Ectodermal cell (in vitro differentiated cells): ENCODE measurements at regions not wholly inside any gene's neighbourhood (a gene's known extent, or its start where the extent isn't known, plus 50 kb on each side); places are given as distances from the start of the nearest gene placed in this dataset.

ENCODE experiments used
- H3K27ac ChIP-seq: 2 replicates; pipeline ENCODE4 v1.7.0; 2013; ENCODE audit warnings: mild to moderate bottlenecking, low read depth, low read length; ENCODE audit not compliant: insufficient read depth, poor library complexity, severe bottlenecking
- H3K27me3 ChIP-seq: 2 replicates; pipeline ENCODE4 v1.7.0; 2013; ENCODE audit warnings: mild to moderate bottlenecking, low read length; ENCODE audit not compliant: insufficient read depth, control insufficient read depth, poor library complexity, severe bottlenecking
- H3K36me3 ChIP-seq: one replicate; pipeline ENCODE4 v1.7.0; 2013; ENCODE audit warnings: low read length; ENCODE audit not compliant: control insufficient read depth, insufficient read depth
- H3K4me1 ChIP-seq: one replicate; pipeline ENCODE4 v1.7.0; 2013; ENCODE audit warnings: low read length; ENCODE audit not compliant: control insufficient read depth, insufficient read depth
- H3K4me3 ChIP-seq: 2 replicates; pipeline ENCODE4 v1.7.0; 2013; ENCODE audit warnings: low read depth, low read length, control low read depth; ENCODE audit not compliant: insufficient read depth
- H3K9me3 ChIP-seq: 2 replicates; pipeline ENCODE4 v1.7.0; 2013; ENCODE audit warnings: mild to moderate bottlenecking, low read length, moderate library complexity; ENCODE audit not compliant: control insufficient read depth
- WGBS, 2 experiments: methylation state at CpG; one replicate each; pipeline ENCODE4 v1.1.7; 2013; ENCODE audit warnings: missing lambda C conversion rate in 2 of 2; 5-methylcytosine and 5-hydroxymethylcytosine counted together

DNA sequence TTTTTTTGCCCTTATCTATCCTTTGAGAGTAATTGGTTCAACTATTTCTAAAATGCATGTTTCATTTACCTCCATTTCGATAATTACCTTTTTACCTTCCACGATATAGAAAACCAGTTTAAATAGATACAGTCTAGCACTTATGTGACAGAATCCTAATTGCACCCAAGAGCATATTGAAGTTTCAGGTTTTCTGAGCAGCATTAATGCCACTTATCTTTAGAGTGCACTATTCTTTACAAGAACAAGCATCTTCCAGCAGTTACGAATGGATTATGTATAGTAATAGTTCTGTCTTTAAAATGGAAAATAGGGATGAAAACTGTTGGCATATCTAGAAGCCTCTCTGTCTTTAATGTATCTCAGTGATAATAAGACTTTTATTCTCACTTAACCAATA, 82.2 kb upstream of the ATXN7L3B start:
- WGBS, 2 experiments: 93 to 95% methylated on average over 2 to 3 of the region's 3 CpGs
- H3K27ac ChIP-seq: no peak overlapping the region
- no peaks in the 10 kb centered on the region for H3K4me1 ChIP-seq

DNA sequence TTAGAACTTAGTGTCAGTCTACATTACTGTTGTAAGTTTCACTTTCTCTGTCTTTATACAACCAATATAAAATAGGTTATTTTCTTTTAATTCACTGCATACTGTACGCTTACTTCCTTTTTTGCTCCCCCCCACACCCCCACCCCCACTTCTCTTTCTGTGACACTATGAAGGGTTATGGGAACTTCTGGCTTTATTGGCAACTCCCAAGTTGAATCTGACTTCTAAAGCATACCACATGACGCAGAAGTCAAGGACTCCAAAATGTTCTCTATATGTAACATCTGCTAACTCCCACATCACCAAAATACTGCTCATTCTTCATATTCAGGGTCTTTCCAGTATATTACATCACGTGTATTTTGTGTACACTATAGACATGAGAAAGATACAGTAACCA, 81.2 kb upstream of the ATXN7L3B start:
- H3K9me3 ChIP-seq: no peaks in the 10 kb centered on the region
- WGBS, 2 experiments: 96 to 99% methylated on average over 2 to 3 of the region's 3 CpGs

More for the DNA sequence above, 82.2 kb upstream of the ATXN7L3B start:
- Histone ChIP-seq H3K36me3 (no peaks in the 10 kb centered on the region), H3K27me3 (no peaks in the 10 kb centered on the region), H3K4me3 (no peak overlapping the region), H3K9me3 (no peaks in the 10 kb centered on the region)

DNA sequence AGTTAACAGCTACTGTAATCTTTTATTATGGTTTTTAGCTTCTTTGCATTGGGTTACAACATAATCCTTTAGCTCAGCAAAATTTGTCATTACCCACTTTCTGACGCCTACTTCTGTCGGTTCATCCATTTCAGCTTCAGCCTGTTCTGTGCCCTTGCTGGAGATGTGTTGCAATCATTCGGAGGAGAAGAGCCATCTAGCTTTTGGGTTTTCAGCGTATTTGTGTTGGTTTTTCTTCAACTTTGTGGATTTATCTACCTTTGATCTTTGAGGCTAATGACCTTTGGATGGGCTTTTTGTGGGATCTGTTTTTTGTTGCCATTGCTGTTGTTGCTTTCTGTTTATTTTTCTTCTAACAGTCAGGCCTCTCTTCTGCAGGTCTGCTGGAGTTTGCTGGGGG, 69.2 kb upstream of the ATXN7L3B start:
- Histone ChIP-seq H3K27me3 (no peaks in the 10 kb centered on the region), H3K27ac (no peak overlapping the region), H3K36me3 (no peaks in the 10 kb centered on the region), H3K4me1 (no peaks in the 10 kb centered on the region), H3K4me3 (no peak overlapping the region), H3K9me3 (no peaks in the 10 kb centered on the region)
- WGBS, 2 experiments: 91 to 94% methylated on average over 4 of the region's 4 CpGs

More for the DNA sequence above, 81.2 kb upstream of the ATXN7L3B start:
- Histone ChIP-seq H3K4me1 (no peaks in the 10 kb centered on the region), H3K27ac (no peak overlapping the region), H3K4me3 (no peak overlapping the region), H3K27me3 (no peaks in the 10 kb centered on the region), H3K36me3 (no peaks in the 10 kb centered on the region)

DNA sequence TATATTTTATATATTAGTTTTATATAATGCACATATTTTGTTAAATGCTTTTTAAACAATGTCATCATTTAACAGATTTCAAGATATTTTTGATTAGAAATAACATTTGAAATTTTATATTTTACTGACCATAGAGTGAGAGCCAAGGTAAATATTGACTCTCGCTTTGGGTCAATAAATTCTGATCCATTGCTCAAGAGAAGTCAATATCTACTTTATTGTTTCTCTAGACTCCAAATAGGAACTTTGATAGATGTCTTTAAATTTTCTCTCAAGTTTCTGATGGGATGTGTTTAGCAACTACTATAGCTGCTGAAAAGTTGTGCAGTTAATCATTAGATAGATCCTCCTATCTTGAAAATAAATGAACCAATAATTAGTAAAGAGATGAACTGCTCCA, 61.4 kb upstream of the ATXN7L3B start:
- H3K27me3 ChIP-seq: no peaks in the 10 kb centered on the region
- H3K36me3 ChIP-seq: no peaks in the 10 kb centered on the region
- no peak overlapping the region for H3K27ac ChIP-seq
- no peak overlapping the region for H3K4me3 ChIP-seq
- no peaks in the 10 kb centered on the region for H3K4me1 ChIP-seq
- 100% methylated on average over 1 of the region's 1 CpG; no CpG with 5 or more reads in 1 of the 2 experiments for WGBS, 2 experiments
- H3K9me3 ChIP-seq: no peaks in the 10 kb centered on the region

DNA sequence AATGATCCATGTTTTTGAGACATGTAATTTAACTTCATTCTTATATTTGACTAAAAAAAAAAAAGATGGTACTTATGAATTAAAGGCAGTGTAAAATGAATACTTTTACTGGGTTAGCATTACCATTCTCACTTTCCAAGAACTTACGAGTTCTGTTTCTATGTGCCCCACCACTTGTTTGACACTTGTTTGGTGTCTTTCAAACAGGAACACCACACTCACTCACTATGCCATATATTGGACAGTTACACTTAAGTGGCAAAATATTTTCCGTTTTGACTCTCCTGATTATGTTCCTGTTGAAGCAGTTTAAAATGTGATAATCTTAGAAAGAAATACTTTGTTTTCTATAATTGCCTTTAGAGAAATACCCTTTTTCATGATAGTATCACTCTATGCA, 56.6 kb upstream of the ATXN7L3B start:
- Histone ChIP-seq H3K4me3 (no peak overlapping the region), H3K4me1 (no peaks in the 10 kb centered on the region), H3K27me3 (no peaks in the 10 kb centered on the region), H3K36me3 (no peaks in the 10 kb centered on the region), H3K9me3 (no peaks in the 10 kb centered on the region), H3K27ac (no peak overlapping the region)
- 80 to 100% methylated on average over 1 to 2 of the region's 2 CpGs for WGBS, 2 experiments

DNA sequence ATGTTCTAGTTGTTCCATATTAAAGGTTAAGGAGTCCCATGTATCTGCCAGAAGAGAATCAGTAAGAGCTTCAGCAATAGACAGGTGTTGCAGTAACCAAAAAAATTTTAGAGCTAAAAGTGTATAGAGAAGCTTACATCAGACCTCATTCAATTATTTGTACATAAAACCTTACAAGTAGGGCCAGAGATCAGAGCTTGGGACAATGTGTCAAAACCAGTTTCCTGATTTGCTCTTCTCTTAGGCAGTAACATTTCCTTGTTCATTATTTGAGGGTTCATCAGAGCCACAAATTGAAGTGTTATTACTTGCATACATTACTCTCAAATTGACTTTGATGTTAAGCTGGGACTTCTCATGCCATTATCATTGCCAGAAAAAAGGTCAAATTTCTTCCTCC, 55.5 kb upstream of the ATXN7L3B start:
- H3K27me3 ChIP-seq: no peaks in the 10 kb centered on the region
- H3K4me3 ChIP-seq: no peak overlapping the region
- H3K36me3 ChIP-seq: no peaks in the 10 kb centered on the region
- no peaks in the 10 kb centered on the region for H3K4me1 ChIP-seq
- no peaks in the 10 kb centered on the region for H3K9me3 ChIP-seq
- H3K27ac ChIP-seq: no peak overlapping the region

DNA sequence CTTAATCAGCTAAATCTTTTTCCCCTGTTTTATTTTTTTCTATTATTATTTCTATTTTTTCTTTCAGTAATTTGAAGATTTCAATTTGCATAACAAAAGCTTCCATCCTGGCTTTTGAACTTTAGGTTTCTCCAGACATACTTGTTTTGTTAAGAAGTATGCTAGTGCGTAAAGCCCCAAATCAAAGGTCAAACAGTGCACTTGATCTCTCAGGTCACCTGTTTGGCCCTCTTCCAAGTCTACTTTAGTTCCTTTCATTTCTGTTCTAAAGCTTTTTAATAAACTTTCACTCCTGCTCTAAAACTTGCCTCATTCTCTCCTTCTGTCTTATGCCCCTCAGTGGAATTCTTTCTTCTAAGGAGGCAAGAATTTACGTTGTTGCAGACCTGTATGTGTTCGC, 54.6 kb upstream of the ATXN7L3B start:
- Histone ChIP-seq H3K36me3 (no peaks in the 10 kb centered on the region), H3K4me1 (no peaks in the 10 kb centered on the region), H3K27me3 (no peaks in the 10 kb centered on the region), H3K9me3 (no peaks in the 10 kb centered on the region), H3K4me3 (no peak overlapping the region), H3K27ac (no peak overlapping the region)
- 60 to 61% methylated on average over 3 of the region's 3 CpGs for WGBS, 2 experiments
